ENCODE measurements at regions not wholly inside any gene's neighbourhood (a gene's known extent, or its start where the extent isn't known, plus 50 kb on each side); places are given as distances from the start of the nearest gene placed in this dataset.
"Not testable (repeated sequence)": the region's sequence is repeated elsewhere in the genome, so short reads cannot be mapped to it uniquely, and the experiment has no call there.

GRCh38 chr7:76686277-76686676, 59.2 kb upstream of the POMZP3 start:
- DNase-seq (ENCODE audit: low read depth, low spot score); CTCF ChIA-PET; H3K79me2 ChIP-seq (ENCODE audit: insufficient read depth, low read length); POLR2A ChIA-PET; H3K9me3 ChIP-seq (ENCODE audit: control insufficient read depth in 1 of 2, insufficient read depth in 1 of 2, low read depth in 1 of 2, low read length in 2 of 2); intact Hi-C loops (cut with micrococcal nuclease); H3K27me3 ChIP-seq (ENCODE audit: insufficient read depth, low read length); ATAC-seq; H2AFZ ChIP-seq (ENCODE audit: low read depth, low read length, poor library complexity, severe bottlenecking); H3K4me3 ChIP-seq (replicated peaks in 1 of 2; ENCODE audit: low read depth in 1 of 2, low read length in 2 of 2); BruUV-seq (replicated peaks); H3K4me1 ChIP-seq (ENCODE audit: control insufficient read depth in 1 of 2, insufficient read depth in 2 of 2, low read length in 2 of 2); H3K36me3 ChIP-seq (ENCODE audit: control insufficient read depth in 1 of 2, insufficient read depth in 2 of 2, low read length in 2 of 2); H3K9ac ChIP-seq (ENCODE audit: low read length); H3K27ac ChIP-seq (ENCODE audit: low read depth, low read length); H3K4me2 ChIP-seq (ENCODE audit: low read length); H4K20me1 ChIP-seq (ENCODE audit: insufficient read depth); H3K9me2 ChIP-seq (ENCODE audit: insufficient read depth); RAD21 ChIA-PET (ENCODE audit: low non-redundant PET in 1 of 2, low total read pairs in 2 of 2, uncharacterized antibody in 2 of 2, unreplicated experiment in 2 of 2): not testable (repeated sequence)

GRCh38 chr7:76684737-76685136, 57.7 kb upstream of the POMZP3 start:
- H3K4me2 ChIP-seq (ENCODE audit: low read length); ATAC-seq; H3K9me3 ChIP-seq (ENCODE audit: control insufficient read depth in 1 of 2, insufficient read depth in 1 of 2, low read depth in 1 of 2, low read length in 2 of 2); RAD21 ChIA-PET (ENCODE audit: low non-redundant PET in 1 of 2, low total read pairs in 2 of 2, uncharacterized antibody in 2 of 2, unreplicated experiment in 2 of 2); H3K9ac ChIP-seq (ENCODE audit: low read length); H4K20me1 ChIP-seq (ENCODE audit: insufficient read depth); H3K27ac ChIP-seq (ENCODE audit: low read depth, low read length); BruUV-seq (replicated peaks); intact Hi-C loops (cut with micrococcal nuclease); H3K27me3 ChIP-seq (ENCODE audit: insufficient read depth, low read length); H3K4me1 ChIP-seq (ENCODE audit: control insufficient read depth in 1 of 2, insufficient read depth in 2 of 2, low read length in 2 of 2); H3K79me2 ChIP-seq (ENCODE audit: insufficient read depth, low read length); CTCF ChIA-PET; H3K4me3 ChIP-seq (replicated peaks in 1 of 2; ENCODE audit: low read depth in 1 of 2, low read length in 2 of 2); H3K9me2 ChIP-seq (ENCODE audit: insufficient read depth); POLR2A ChIA-PET; H2AFZ ChIP-seq (ENCODE audit: low read depth, low read length, poor library complexity, severe bottlenecking); H3K36me3 ChIP-seq (ENCODE audit: control insufficient read depth in 1 of 2, insufficient read depth in 2 of 2, low read length in 2 of 2); DNase-seq (ENCODE audit: low read depth, low spot score): not testable (repeated sequence)

- intact Hi-C loops (cut with micrococcal nuclease); RAD21 ChIA-PET (ENCODE audit: low non-redundant PET in 1 of 2, low total read pairs in 2 of 2, uncharacterized antibody in 2 of 2, unreplicated experiment in 2 of 2); H3K9me2 ChIP-seq (ENCODE audit: insufficient read depth); H3K27ac ChIP-seq (ENCODE audit: low read depth, low read length); H4K20me1 ChIP-seq (ENCODE audit: insufficient read depth); CTCF ChIA-PET; H3K4me3 ChIP-seq (replicated peaks in 1 of 2; ENCODE audit: low read depth in 1 of 2, low read length in 2 of 2); ATAC-seq; H3K36me3 ChIP-seq (ENCODE audit: control insufficient read depth in 1 of 2, insufficient read depth in 2 of 2, low read length in 2 of 2); H3K4me1 ChIP-seq (ENCODE audit: control insufficient read depth in 1 of 2, insufficient read depth in 2 of 2, low read length in 2 of 2); BruUV-seq (replicated peaks); H3K4me2 ChIP-seq (ENCODE audit: low read length); H3K9ac ChIP-seq (ENCODE audit: low read length); H2AFZ ChIP-seq (ENCODE audit: low read depth, low read length, poor library complexity, severe bottlenecking); H3K79me2 ChIP-seq (ENCODE audit: insufficient read depth, low read length); H3K27me3 ChIP-seq (ENCODE audit: insufficient read depth, low read length); DNase-seq (ENCODE audit: low read depth, low spot score); H3K9me3 ChIP-seq (ENCODE audit: control insufficient read depth in 1 of 2, insufficient read depth in 1 of 2, low read depth in 1 of 2, low read length in 2 of 2); POLR2A ChIA-PET: not testable (repeated sequence)
Measured at GRCh38 chr7:76683631-76684030, 56.6 kb upstream of the POMZP3 start.

- CTCF ChIA-PET; H3K27ac ChIP-seq (ENCODE audit: low read depth, low read length); DNase-seq (ENCODE audit: low read depth, low spot score); H3K79me2 ChIP-seq (ENCODE audit: insufficient read depth, low read length); intact Hi-C loops (cut with micrococcal nuclease); H3K9me3 ChIP-seq (ENCODE audit: control insufficient read depth in 1 of 2, insufficient read depth in 1 of 2, low read depth in 1 of 2, low read length in 2 of 2); RAD21 ChIA-PET (ENCODE audit: low non-redundant PET in 1 of 2, low total read pairs in 2 of 2, uncharacterized antibody in 2 of 2, unreplicated experiment in 2 of 2); H2AFZ ChIP-seq (ENCODE audit: low read depth, low read length, poor library complexity, severe bottlenecking); H3K4me3 ChIP-seq (replicated peaks in 1 of 2; ENCODE audit: low read depth in 1 of 2, low read length in 2 of 2); H3K9ac ChIP-seq (ENCODE audit: low read length); ATAC-seq; H3K9me2 ChIP-seq (ENCODE audit: insufficient read depth); POLR2A ChIA-PET; H3K4me1 ChIP-seq (ENCODE audit: control insufficient read depth in 1 of 2, insufficient read depth in 2 of 2, low read length in 2 of 2); H4K20me1 ChIP-seq (ENCODE audit: insufficient read depth); H3K4me2 ChIP-seq (ENCODE audit: low read length); H3K36me3 ChIP-seq (ENCODE audit: control insufficient read depth in 1 of 2, insufficient read depth in 2 of 2, low read length in 2 of 2); H3K27me3 ChIP-seq (ENCODE audit: insufficient read depth, low read length); BruUV-seq (replicated peaks): not testable (repeated sequence)
Measured at GRCh38 chr7:76681810-76682209, 54.7 kb upstream of the POMZP3 start.

- H3K9me2 ChIP-seq (ENCODE audit: insufficient read depth); H3K9ac ChIP-seq (ENCODE audit: low read length); H3K4me2 ChIP-seq (ENCODE audit: low read length); H3K79me2 ChIP-seq (ENCODE audit: insufficient read depth, low read length); H2AFZ ChIP-seq (ENCODE audit: low read depth, low read length, poor library complexity, severe bottlenecking); DNase-seq (ENCODE audit: low read depth, low spot score); H3K36me3 ChIP-seq (ENCODE audit: control insufficient read depth in 1 of 2, insufficient read depth in 2 of 2, low read length in 2 of 2); H3K27ac ChIP-seq (ENCODE audit: low read depth, low read length); RAD21 ChIA-PET (ENCODE audit: low non-redundant PET in 1 of 2, low total read pairs in 2 of 2, uncharacterized antibody in 2 of 2, unreplicated experiment in 2 of 2); H3K9me3 ChIP-seq (ENCODE audit: control insufficient read depth in 1 of 2, insufficient read depth in 1 of 2, low read depth in 1 of 2, low read length in 2 of 2); H4K20me1 ChIP-seq (ENCODE audit: insufficient read depth); POLR2A ChIA-PET; H3K4me1 ChIP-seq (ENCODE audit: control insufficient read depth in 1 of 2, insufficient read depth in 2 of 2, low read length in 2 of 2); H3K4me3 ChIP-seq (replicated peaks in 1 of 2; ENCODE audit: low read depth in 1 of 2, low read length in 2 of 2); BruUV-seq (replicated peaks); CTCF ChIA-PET; ATAC-seq; intact Hi-C loops (cut with micrococcal nuclease); H3K27me3 ChIP-seq (ENCODE audit: insufficient read depth, low read length): not testable (repeated sequence)
Measured at GRCh38 chr7:76679174-76679573, 52.1 kb upstream of the POMZP3 start.

Measured in HCT116 (cell line).